H1 (cell line): ENCODE measurements at regions not wholly inside any gene's neighbourhood (a gene's known extent, or its start where the extent isn't known, plus 50 kb on each side); places are given as distances from the start of the nearest gene placed in this dataset.

Experiments used
- CTCF ChIA-PET: fragments of 300-600 bp; sonication (Branson Sonifier 250); formaldehyde crosslinking; loops from one replicate; lab custom pipeline; 2021; ENCODE audit not compliant: partially characterized antibody; lab: Charles Lee
- POLR2A ChIA-PET: fragments of 300-600 bp; sonication (Branson Sonifier 250); formaldehyde crosslinking; loops from one replicate; lab custom pipeline; 2021; ENCODE audit warnings: inconsistent platforms; ENCODE audit not compliant: partially characterized antibody; lab: Charles Lee
- DNase-seq, 2 experiments: peaks; one replicate each; pipeline versions ENCODE4 v3.0.0 to v3.0.0-alpha.2; 2010 to 2022; ENCODE audit warnings: low spot score in 2 of 2, low read depth in 1 of 2, mixed read lengths in 1 of 2
- FAIRE-seq: peaks from 2 replicates; lab custom pipeline; 2011; peaks lifted over from hg19 to GRCh38; lab: Jason Lieb, UNC
- H2AFZ ChIP-seq: 2 replicates; pipeline ENCODE4 v1.8.1; 2012; ENCODE audit warnings: low read length, inconsistent platforms
- H2AK5ac ChIP-seq: 2 replicates; pipeline ENCODE4 v1.6.1; 2013; ENCODE audit warnings: low read depth, low read length
- H2BK120ac ChIP-seq: replicated peaks from 2 replicates; pipeline ENCODE3; 2013; ENCODE audit warnings: low read depth, low read length, inconsistent platforms
- H2BK12ac ChIP-seq: 2 replicates; pipeline ENCODE4 v1.6.1; 2013; ENCODE audit warnings: low read depth, low read length
- H2BK15ac ChIP-seq: 2 replicates; pipeline ENCODE4 v1.6.1; 2013; ENCODE audit warnings: low read length
- H2BK20ac ChIP-seq: 2 replicates; pipeline ENCODE4 v1.6.1; 2013; ENCODE audit warnings: low read length
- H2BK5ac ChIP-seq: 2 replicates; pipeline ENCODE4 v1.6.1; 2013; ENCODE audit warnings: low read depth, low read length
- H3K14ac ChIP-seq: 2 replicates; pipeline ENCODE4 v1.6.1; 2013; ENCODE audit warnings: inconsistent platforms; ENCODE audit not compliant: insufficient read length
- H3K18ac ChIP-seq: 2 replicates; pipeline ENCODE4 v1.6.1; 2013; ENCODE audit warnings: low read length; ENCODE audit errors: extremely low read depth
- H3K23ac ChIP-seq: 2 replicates; pipeline ENCODE4 v1.6.1; 2013; ENCODE audit warnings: inconsistent platforms; ENCODE audit not compliant: insufficient read length
- H3K23me2 ChIP-seq: 2 replicates; pipeline ENCODE4 v1.6.1; 2013; ENCODE audit warnings: low read depth, low read length
- H3K27ac ChIP-seq: 2 replicates; pipeline ENCODE4 v1.6.1; 2011; ENCODE audit warnings: low read depth, low read length, inconsistent platforms
- H3K27me3 ChIP-seq, 4 experiments: replicated peaks in 1 of 4; 1 replicate in 1 of 4; 2 replicates in 3 of 4; pipeline versions ENCODE4 v1.6.1 to v1.8.1; 2011 to 2013; ENCODE audit warnings: low read length in 3 of 4, mild to moderate bottlenecking in 3 of 4, inconsistent platforms in 2 of 4, mixed read lengths in 2 of 4, moderate library complexity in 1 of 4; ENCODE audit not compliant: control insufficient read depth in 3 of 4, insufficient read depth in 3 of 4; ENCODE audit errors: extremely low read depth in 1 of 4
- H3K36me3 ChIP-seq, 4 experiments: 2 replicates each; pipeline versions ENCODE4 v1.6.1 to v1.8.1; 2011 to 2013; ENCODE audit warnings: mild to moderate bottlenecking in 4 of 4, low read length in 3 of 4, moderate library complexity in 2 of 4, control low read depth in 1 of 4, inconsistent platforms in 1 of 4; ENCODE audit not compliant: insufficient read depth in 4 of 4, control insufficient read depth in 2 of 4
- H3K4ac ChIP-seq: replicated peaks from 2 replicates; pipeline ENCODE3; 2013; ENCODE audit warnings: low read length, low read depth, mixed read lengths, inconsistent platforms; ENCODE audit not compliant: insufficient read length
- H3K4me1 ChIP-seq, 4 experiments: replicated peaks in 1 of 4; 1 replicate in 1 of 4; 2 replicates in 3 of 4; pipeline versions ENCODE4 v1.6.1 to v1.8.1; 2011 to 2013; ENCODE audit warnings: low read length in 3 of 4, inconsistent platforms in 2 of 4, mixed read lengths in 1 of 4; ENCODE audit not compliant: insufficient read depth in 4 of 4, control insufficient read depth in 3 of 4
- H3K4me2 ChIP-seq, 2 experiments: 2 replicates each; pipeline versions ENCODE4 v1.6.1 to v1.8.1; 2011 to 2013; ENCODE audit warnings: low read depth in 2 of 2, low read length in 2 of 2, control low read depth in 1 of 2, inconsistent platforms in 1 of 2, mild to moderate bottlenecking in 1 of 2; ENCODE audit not compliant: insufficient read depth in 1 of 2
- H3K4me3 ChIP-seq, 4 experiments: fragments of 200-600, 300-600 bp in 1 of 4; sonication (generic), shearing (Covaris generic), sonication (Bioruptor Twin) in 1 of 4; 2 replicates each; pipeline versions ENCODE4 v1.5.1 to v1.8.1; 2011 to 2016; ENCODE audit warnings: low read length in 4 of 4, low read depth in 3 of 4, control low read depth in 2 of 4, inconsistent platforms in 2 of 4, mild to moderate bottlenecking in 2 of 4, mixed read lengths in 1 of 4, moderate library complexity in 1 of 4; ENCODE audit not compliant: insufficient read depth in 2 of 4; ENCODE audit errors: extremely low read depth in 1 of 4
- H3K56ac ChIP-seq: replicated peaks from 2 replicates; pipeline ENCODE3; 2013; ENCODE audit warnings: low read depth, mild to moderate bottlenecking, mixed read lengths, low read length, inconsistent platforms; ENCODE audit not compliant: insufficient read length
- H3K79me1 ChIP-seq: 2 replicates; pipeline ENCODE4 v1.6.1; 2013; ENCODE audit warnings: low read depth, low read length, control low read depth
- H3K79me2 ChIP-seq, 2 experiments: 2 replicates each; pipeline versions ENCODE4 v1.6.1 to v1.8.1; 2012 to 2013; ENCODE audit warnings: low read length in 2 of 2, mild to moderate bottlenecking in 2 of 2, inconsistent platforms in 1 of 2; ENCODE audit not compliant: insufficient read depth in 2 of 2, control insufficient read depth in 1 of 2
- H3K9ac ChIP-seq, 4 experiments: replicated peaks in 1 of 4; 1 replicate in 1 of 4; 2 replicates in 3 of 4; pipeline versions ENCODE4 v1.6.1 to v1.8.1; 2011 to 2013; ENCODE audit warnings: low read depth in 3 of 4, low read length in 3 of 4, control low read depth in 2 of 4, mild to moderate bottlenecking in 2 of 4, moderate library complexity in 2 of 4, inconsistent platforms in 1 of 4; ENCODE audit errors: extremely low read depth in 1 of 4
- H3K9me3 ChIP-seq, 2 experiments: 2 replicates each; pipeline versions ENCODE4 v1.6.1 to v1.8.1; 2012 to 2013; ENCODE audit warnings: mild to moderate bottlenecking in 2 of 2, moderate library complexity in 2 of 2, control low read depth in 1 of 2, inconsistent platforms in 1 of 2, low read depth in 1 of 2, low read length in 1 of 2, mixed read lengths in 1 of 2; ENCODE audit not compliant: insufficient read depth in 2 of 2
- H4K20me1 ChIP-seq, 2 experiments: replicated peaks in 1 of 2; 2 replicates each; pipeline versions ENCODE3 to v1.8.1; 2011 to 2013; ENCODE audit warnings: inconsistent platforms in 2 of 2, low read length in 2 of 2, mild to moderate bottlenecking in 1 of 2; ENCODE audit not compliant: insufficient read depth in 2 of 2, control insufficient read depth in 1 of 2
- H4K5ac ChIP-seq: 2 replicates; pipeline ENCODE4 v1.6.1; 2013; ENCODE audit warnings: low read length, low read depth, mixed read lengths, inconsistent platforms; ENCODE audit not compliant: insufficient read length
- H4K8ac ChIP-seq: 2 replicates; pipeline ENCODE4 v1.8.0; 2013; ENCODE audit warnings: mild to moderate bottlenecking, moderate library complexity, low read length, inconsistent platforms; ENCODE audit not compliant: insufficient read depth; ENCODE audit errors: extremely low read depth
- H4K91ac ChIP-seq: replicated peaks from 2 replicates; pipeline ENCODE3; 2013; ENCODE audit warnings: low read length, mixed read lengths, inconsistent platforms; ENCODE audit not compliant: insufficient read length
- BCL11A ChIP-seq, 2 experiments: IDR thresholded peaks; one replicate each; pipeline ENCODE4 v1.6.1; 2011; ENCODE audit warnings: low read depth in 2 of 2, low read length in 2 of 2, mild to moderate bottlenecking in 2 of 2
- CHD2 ChIP-seq: IDR thresholded peaks from 2 replicates; pipeline ENCODE4 v1.6.1; 2012; ENCODE audit warnings: low read length, improper control_type of control experiment
- GTF2F1 ChIP-seq: IDR thresholded peaks from 2 replicates; pipeline ENCODE4 v1.6.1; 2012; ENCODE audit warnings: low read depth, low read length, improper control_type of control experiment, borderline replicate concordance
- HDAC2 ChIP-seq, 2 experiments: fragments of 300-600 bp in 1 of 2; sonication (generic) in 1 of 2; IDR thresholded peaks; 2 replicates each; pipeline ENCODE4 v1.6.1; 2011 to 2012; ENCODE audit warnings: low read depth in 2 of 2, low read length in 2 of 2, mild to moderate bottlenecking in 2 of 2, moderate library complexity in 2 of 2, borderline replicate concordance in 1 of 2, inconsistent platforms in 1 of 2
- JUND ChIP-seq: IDR thresholded peaks from 2 replicates; pipeline ENCODE4 v1.6.1; 2011; ENCODE audit warnings: mild to moderate bottlenecking, improper control_type of control experiment, low read length
- POU5F1 ChIP-seq: IDR thresholded peaks from 2 replicates; pipeline ENCODE4 v1.6.1; 2011; ENCODE audit warnings: low read depth, mild to moderate bottlenecking, low read length, moderate library complexity
- RAD21 ChIP-seq, 2 experiments: IDR thresholded peaks in 1 of 2; conservative IDR thresholded peaks in 1 of 2; 2 replicates each; pipeline ENCODE4 v1.6.1; 2011; ENCODE audit warnings: low read depth in 2 of 2, low read length in 2 of 2, improper control_type of control experiment in 1 of 2, inconsistent platforms in 1 of 2, mild to moderate bottlenecking in 1 of 2, moderate library complexity in 1 of 2
- SAP30 ChIP-seq: fragments of 300-600 bp; sonication (generic); IDR thresholded peaks from 2 replicates; pipeline ENCODE4 v1.7.1; 2012; ENCODE audit warnings: low read length, moderate library complexity, mild to moderate bottlenecking, inconsistent platforms; ENCODE audit not compliant: insufficient read depth, insufficient replicate concordance
- SIX5 ChIP-seq: IDR thresholded peaks from 2 replicates; pipeline ENCODE4 v1.6.1; 2011; ENCODE audit warnings: mild to moderate bottlenecking, low read depth, low read length
- SUZ12 ChIP-seq: fragments of 200-600 bp; sonication (generic); IDR thresholded peaks from 2 replicates; pipeline ENCODE4 v1.6.1; 2012; ENCODE audit warnings: mild to moderate bottlenecking, inconsistent platforms, low read length, moderate library complexity, mixed read lengths
- TAF1 ChIP-seq: IDR thresholded peaks from 2 replicates; pipeline ENCODE4 v1.6.1; 2011; ENCODE audit warnings: mild to moderate bottlenecking, low read depth, low read length
- YY1 ChIP-seq: IDR thresholded peaks from 2 replicates; pipeline ENCODE4 v1.6.1; 2011; ENCODE audit warnings: low read depth, mild to moderate bottlenecking, low read length
- WGBS, 2 experiments: shearing (Covaris generic) in 1 of 2; methylation state at CpG; one replicate each; pipeline versions ENCODE4 v1.1.6 to v1.1.7; 2013 to 2015; ENCODE audit warnings: low lambda C conversion rate in 2 of 2, mixed read lengths in 2 of 2, inconsistent platforms in 1 of 2, low coverage in 1 of 2, missing lambda C conversion rate in 1 of 2; ENCODE audit not compliant: insufficient replicate concordance in 2 of 2, insufficient coverage in 1 of 2, insufficient read length in 1 of 2; ENCODE audit errors: extremely low coverage in 1 of 2, missing lambda C conversion rate in 1 of 2; 5-methylcytosine and 5-hydroxymethylcytosine counted together

GRCh38 chr16:29111421-29111820, 126.6 kb downstream of the LAT start:
- FAIRE-seq (no peak), DNase-seq (no peak)
- Histone ChIP-seq H3K23me2 (peaks cover 3% of the 10 kb centered on the region; the same call in 1 of the 2 replicates), H4K20me1 (no peaks in the 10 kb centered on the region), H4K5ac (no peak overlapping the region), H3K56ac (no peak overlapping the region), H3K18ac (no peak overlapping the region), H2BK12ac (no peak overlapping the region), H3K9ac (no peak overlapping the region), H3K9me3 (no peaks in the 10 kb centered on the region), H3K79me2 (no peaks in the 10 kb centered on the region), H2BK15ac (no peak overlapping the region), H3K4ac (no peak overlapping the region), H2AFZ (no peak overlapping the region), H4K91ac (no peak overlapping the region), H3K27me3 (no peaks in the 10 kb centered on the region; a peak in 1 of 7 replicates), H2AK5ac (no peak overlapping the region), H3K79me1 (no peaks in the 10 kb centered on the region), H3K23ac (no peak overlapping the region), H4K8ac (no peak overlapping the region), H3K36me3 (no peaks in the 10 kb centered on the region), H2BK20ac (no peak overlapping the region), H3K27ac (no peak overlapping the region), H3K4me2 (no peak overlapping the region), H3K4me3 (no peak overlapping the region), H3K14ac (no peak overlapping the region), H2BK120ac (no peak overlapping the region), H3K4me1 (peaks cover 0 to 3% (median 2%) of the 10 kb centered on the region in 4 experiments; a peak in 2 of 7 replicates), H2BK5ac (no peak overlapping the region)
- ChIA-PET POLR2A (no interaction called here), CTCF (no interaction called here)
- WGBS, 2 experiments: 90% methylated on average over 4 of the region's 5 CpGs; no CpG with 5 or more reads in 1 of the 2 experiments
- TF ChIP-seq BCL11A (IDR thresholded peaks at IDR 0.05; ENCODE audit: low read depth in 2 of 2, low read length in 2 of 2) (no peak), YY1 (no peak), POU5F1 (no peak), RAD21 (IDR thresholded peaks at IDR 0.05 in 1 of 2, conservative IDR thresholded peaks at IDR 0.05 in 1 of 2; ENCODE audit: low read depth in 2 of 2, low read length in 2 of 2) (no peak), HDAC2 (IDR thresholded peaks at IDR 0.05; ENCODE audit: borderline replicate concordance in 1 of 2, low read depth in 2 of 2, low read length in 2 of 2) (no peak), SAP30 (no peak), TAF1 (no peak), CHD2 (no peak), SIX5 (no peak), JUND (no peak), SUZ12 (no peak), GTF2F1 (no peak)
